GM13976 (cell line): ENCODE measurements at regions not wholly inside any gene's neighbourhood (a gene's known extent, or its start where the extent isn't known, plus 50 kb on each side); places are given as distances from the start of the nearest gene placed in this dataset.

Experiments used
- DNase-seq: peaks from one replicate; pipeline ENCODE4 v3.0.0; 2012; ENCODE audit warnings: low spot score
- CTCF ChIP-seq: IDR thresholded peaks from 2 replicates; pipeline ENCODE4 v1.5.1; 2012; ENCODE audit warnings: borderline replicate concordance, mild to moderate bottlenecking; ENCODE audit not compliant: insufficient read depth; ENCODE audit errors: extremely low read depth, missing control alignments, control extremely low read depth
- in situ Hi-C: fragments of 300-500 bp; cut with MboI; formaldehyde crosslinking; loops from one replicate; pipeline ENCODE4 v1.12.0; 2022; ENCODE audit warnings: low sequenced_read_pairs, mixed read lengths, inconsistent platforms; ENCODE audit not compliant: unreplicated experiment

GRCh38 chrX:39616098-39616729 is 481.5 kb downstream of the BCOR start:
- in situ Hi-C loops: no loop called here
- DNase-seq: peak; percentile 38
- no peak for TF ChIP-seq CTCF

GRCh38 chrX:39616731-39617130 is 481.0 kb downstream of the BCOR start:
- in situ Hi-C loops: no loop called here
- DNase-seq: no peak
- TF ChIP-seq CTCF: no peak

- in situ Hi-C loops: no loop called here
- no peak for DNase-seq
- no peak for TF ChIP-seq CTCF
Measured at GRCh38 chrX:39618178-39618577, 479.6 kb downstream of the BCOR start.

GRCh38 chrX:39619182-39620009 is 478.4 kb downstream of the BCOR start:
- no peak for DNase-seq
- in situ Hi-C loops: no loop called here

GRCh38 chrX:39624166-39624565 is 473.6 kb downstream of the BCOR start:
- TF ChIP-seq CTCF: no peak
- in situ Hi-C loops: no loop called here
- no peak for DNase-seq

More at GRCh38 chrX:39619182-39620009, 478.4 kb downstream of the BCOR start:
- TF ChIP-seq CTCF: no peak

GRCh38 chrX:39625810-39626209 is 471.9 kb downstream of the BCOR start:
- in situ Hi-C loops: no loop called here
- no peak for TF ChIP-seq CTCF
- DNase-seq: no peak

GRCh38 chrX:39626749-39627148 is 471.0 kb downstream of the BCOR start:
- DNase-seq: no peak
- no peak for TF ChIP-seq CTCF

More at GRCh38 chrX:39626749-39627148, 471.0 kb downstream of the BCOR start:
- in situ Hi-C loops: no loop called here
